HL-60 (cell line): ENCODE measurements at regions not wholly inside any gene's neighbourhood (a gene's known extent, or its start where the extent isn't known, plus 50 kb on each side); places are given as distances from the start of the nearest gene placed in this dataset.

Experiments used
- DNase-seq, 2 experiments: peaks; one replicate each; pipeline ENCODE4 v3.0.0-alpha.2; 2010 to 2020; ENCODE audit warnings: low read depth in 1 of 2, low spot score in 1 of 2
- H3K27ac ChIP-seq: fragments of 250-450 bp; sonication (Bioruptor Pico); replicated peaks from 2 replicates; pipeline ENCODE4 v1.5.1; 2020; ENCODE audit warnings: mild to moderate bottlenecking, moderate library complexity
- H3K27me3 ChIP-seq: fragments of 250-450 bp; sonication (Bioruptor Pico); 2 replicates; pipeline ENCODE4 v1.5.1; 2021; ENCODE audit warnings: mild to moderate bottlenecking, moderate library complexity; ENCODE audit not compliant: insufficient read depth, poor library complexity, severe bottlenecking
- H3K4me3 ChIP-seq: replicated peaks from 2 replicates; pipeline ENCODE4 v1.5.1; 2011; ENCODE audit warnings: mild to moderate bottlenecking, control low read depth, low read length; ENCODE audit not compliant: insufficient read depth
- CTCF ChIP-seq: IDR thresholded peaks from one replicate; pipeline ENCODE4 v1.5.1; 2011; ENCODE audit warnings: low read length, control low read depth, inconsistent platforms; ENCODE audit not compliant: insufficient read depth
- GABPA ChIP-seq: IDR thresholded peaks from 2 replicates; pipeline ENCODE4 v1.6.1; 2012; ENCODE audit warnings: low read depth
- POLR2AphosphoS5 ChIP-seq: IDR thresholded peaks from 2 replicates; pipeline ENCODE4 v1.6.1; 2012; ENCODE audit warnings: low read depth
- REST ChIP-seq: IDR thresholded peaks from 2 replicates; pipeline ENCODE4 v1.6.1; 2012; ENCODE audit warnings: low read depth; ENCODE audit not compliant: insufficient replicate concordance
- SPI1 ChIP-seq: IDR thresholded peaks from 2 replicates; pipeline ENCODE4 v1.6.1; 2012; ENCODE audit warnings: low read depth, mild to moderate bottlenecking, borderline replicate concordance

GRCh38 chr4:11543706-11544105 lies 115.0 kb upstream of the HS3ST1 start:
- TF ChIP-seq REST (no peak), POLR2AphosphoS5 (no peak), SPI1 (no peak), CTCF (no peak)
- no peak for DNase-seq
- H3K27ac ChIP-seq: no peak overlapping the region
- no peaks in the 10 kb centered on the region for H3K27me3 ChIP-seq
- H3K4me3 ChIP-seq: no peak overlapping the region

GRCh38 chr4:11542952-11543351 lies 114.3 kb upstream of the HS3ST1 start:
- no peak for DNase-seq
- no peak for TF ChIP-seq SPI1
- TF ChIP-seq CTCF: no peak
- no peak for TF ChIP-seq REST
- no peak for TF ChIP-seq POLR2AphosphoS5
- TF ChIP-seq GABPA: no peak
- Histone ChIP-seq H3K4me3 (no peak overlapping the region), H3K27me3 (no peaks in the 10 kb centered on the region), H3K27ac (no peak overlapping the region)

- DNase-seq: no peak
- Histone ChIP-seq H3K27ac (no peak overlapping the region), H3K4me3 (no peak overlapping the region), H3K27me3 (no peaks in the 10 kb centered on the region)
- TF ChIP-seq POLR2AphosphoS5 (no peak), REST (no peak), SPI1 (no peak), GABPA (no peak), CTCF (no peak)
Observed at GRCh38 chr4:11537846-11538245, 109.2 kb upstream of the HS3ST1 start.
